GM18951 (cell line): ENCODE measurements at regions not wholly inside any gene's neighbourhood (a gene's known extent, or its start where the extent isn't known, plus 50 kb on each side); places are given as distances from the start of the nearest gene placed in this dataset.
"Not testable (repeated sequence)": the region's sequence is repeated elsewhere in the genome, so short reads cannot be mapped to it uniquely, and the experiment has no call there.

Experiments used
- POLR2A ChIP-seq: IDR thresholded peaks from 4 replicates; pipeline ENCODE4 v1.6.1; 2011; ENCODE audit warnings: mild to moderate bottlenecking; ENCODE audit not compliant: insufficient read length, insufficient read depth; ENCODE audit errors: extremely low read depth
- in situ Hi-C: fragments of 300-500 bp; cut with MboI; formaldehyde crosslinking; loops from one replicate; pipeline ENCODE4 v1.12.0; 2022; ENCODE audit warnings: low sequenced_read_pairs, mixed read lengths, inconsistent platforms; ENCODE audit not compliant: unreplicated experiment

DNA sequence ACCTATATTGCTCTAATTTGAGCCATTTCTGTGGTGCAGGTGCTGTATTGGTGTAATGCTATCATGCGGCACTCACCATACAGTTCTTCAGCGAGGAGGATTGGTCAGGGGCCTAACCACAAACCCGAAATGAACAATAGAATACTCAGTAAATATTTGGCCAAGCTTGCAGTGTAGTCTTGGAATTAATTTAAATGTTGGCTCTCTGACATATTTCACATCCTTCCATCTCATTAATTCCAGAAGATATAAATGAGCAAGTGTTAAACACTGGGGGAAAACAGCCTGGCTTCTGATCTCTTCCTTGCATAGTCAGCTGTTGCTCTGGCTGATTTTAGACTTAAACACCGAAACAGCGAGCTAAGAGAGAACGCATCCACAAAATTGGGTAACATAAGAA, 663.1 kb upstream of the GHITM start:
- in situ Hi-C loops: no loop called here
- no peak for TF ChIP-seq POLR2A

DNA sequence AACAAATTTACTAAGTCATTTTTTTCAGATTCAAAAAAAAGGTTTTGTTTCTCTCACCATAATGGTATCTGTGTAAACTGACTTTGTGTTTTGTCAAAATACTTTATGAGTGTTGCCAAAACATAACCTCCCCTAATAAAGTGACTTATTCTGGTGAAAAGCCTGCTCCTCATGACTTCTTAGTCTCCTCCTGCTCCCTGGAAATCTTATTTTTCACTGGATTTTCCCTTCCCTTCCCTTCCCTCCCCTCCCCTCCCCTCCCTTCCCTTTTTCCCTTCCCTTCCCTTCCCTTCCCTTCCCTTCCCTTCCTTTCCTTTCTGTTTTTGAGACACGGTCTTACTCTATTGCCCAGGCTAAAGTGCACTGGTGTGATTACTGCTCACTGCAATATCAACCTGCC, 650.1 kb upstream of the GHITM start:
- in situ Hi-C loops: no loop called here
- no peak for TF ChIP-seq POLR2A

DNA sequence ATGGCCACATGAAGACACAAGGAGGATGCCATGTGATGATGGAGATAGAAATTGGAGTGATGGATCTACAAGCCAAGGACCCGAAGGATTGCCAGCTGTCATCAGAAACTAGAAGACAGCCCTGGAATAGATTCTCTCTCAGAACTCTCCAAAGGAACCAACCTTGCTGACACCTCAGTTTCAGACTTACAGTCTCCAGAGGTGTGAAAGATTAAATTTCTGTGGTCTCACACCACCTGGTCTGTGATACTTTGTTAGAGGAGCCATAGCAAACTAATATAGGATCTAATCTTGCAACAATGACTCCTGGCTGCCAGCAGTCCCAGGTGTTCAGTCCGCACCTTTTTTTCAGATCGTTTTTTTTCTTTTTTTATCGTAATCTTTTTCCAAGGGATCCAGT, 647.3 kb upstream of the GHITM start:
- no peak for TF ChIP-seq POLR2A
- in situ Hi-C loops: no loop called here

DNA sequence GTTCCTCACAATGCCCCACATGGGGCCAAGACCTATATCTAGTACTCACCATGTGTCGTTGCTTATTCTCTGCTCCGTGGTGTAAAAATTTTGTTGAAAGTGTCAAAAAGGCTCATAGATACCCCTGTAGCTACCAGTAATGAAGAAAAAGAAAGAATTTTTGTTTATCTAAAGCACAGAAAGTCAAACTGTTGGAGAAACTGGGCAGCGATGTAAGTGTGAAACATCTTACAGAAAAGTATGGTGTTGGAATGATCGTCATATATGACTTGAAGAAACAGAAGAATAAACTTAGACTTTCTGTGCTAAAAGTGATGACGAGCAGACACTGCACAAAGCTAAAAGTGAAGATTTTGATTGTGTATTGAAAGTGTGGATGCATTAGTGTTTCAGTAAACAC, 626.6 kb upstream of the GHITM start:
- TF ChIP-seq POLR2A: no peak
- in situ Hi-C loops: no loop called here

DNA sequence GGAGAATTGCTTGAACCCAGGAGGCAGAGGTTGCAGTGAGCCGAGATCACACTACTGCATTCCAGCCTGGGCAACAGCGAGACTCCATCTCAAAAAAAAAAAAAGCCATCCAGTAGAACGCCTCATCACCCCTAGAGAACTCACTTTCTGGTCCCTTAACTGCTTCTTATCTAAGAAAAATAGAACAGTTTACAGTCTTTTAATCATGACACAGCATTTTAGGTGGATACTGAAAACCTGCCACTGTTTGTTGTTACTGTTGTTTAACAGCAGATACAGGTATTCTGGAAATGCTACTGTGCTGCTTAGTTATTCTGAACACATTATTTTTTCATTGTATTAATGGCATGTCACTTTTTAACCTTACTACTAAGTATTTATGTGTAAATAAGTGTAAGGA, 624.3 kb upstream of the GHITM start:
- in situ Hi-C loops: no loop called here
- no peak for TF ChIP-seq POLR2A

DNA sequence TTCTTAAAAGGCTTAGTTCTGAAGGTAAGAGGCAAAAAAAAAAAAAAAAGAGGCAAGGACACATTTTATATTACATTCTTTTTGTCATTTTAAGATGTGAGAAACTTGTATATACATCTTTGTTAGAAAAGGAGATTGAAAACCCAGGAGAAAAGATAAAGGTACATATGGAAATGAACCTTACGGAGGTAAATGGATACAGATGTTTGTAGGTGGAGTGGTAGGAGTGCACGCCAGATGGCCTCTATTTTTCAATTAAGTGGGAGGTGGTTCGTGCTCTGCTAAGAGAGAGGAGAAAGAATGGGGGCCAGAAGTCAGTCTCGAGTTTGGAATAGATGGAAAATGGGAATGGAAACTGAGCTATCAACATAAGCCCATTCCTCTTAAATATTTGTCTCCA, 622.5 kb upstream of the GHITM start:
- TF ChIP-seq POLR2A: no peak
- in situ Hi-C loops: no loop called here

DNA sequence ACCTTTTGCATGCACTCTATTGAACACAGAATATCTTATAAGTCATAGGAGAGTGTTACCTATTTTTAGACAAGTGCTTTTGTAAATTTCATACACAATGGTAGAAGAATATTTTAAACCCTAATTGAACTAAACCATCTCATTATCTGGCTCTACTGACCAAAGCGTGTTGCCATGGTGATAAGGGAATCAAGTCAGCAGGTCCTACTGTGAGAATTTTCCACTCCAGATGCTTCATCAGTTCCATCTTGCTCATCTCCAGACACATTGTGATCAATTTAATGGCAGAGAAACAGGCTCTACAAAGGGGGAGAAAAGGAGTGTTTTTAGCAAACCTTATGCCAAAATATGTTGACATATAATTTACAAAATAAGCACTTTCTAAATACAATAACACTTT, 621.9 kb upstream of the GHITM start:
- no peak for TF ChIP-seq POLR2A
- in situ Hi-C loops: no loop called here

DNA sequence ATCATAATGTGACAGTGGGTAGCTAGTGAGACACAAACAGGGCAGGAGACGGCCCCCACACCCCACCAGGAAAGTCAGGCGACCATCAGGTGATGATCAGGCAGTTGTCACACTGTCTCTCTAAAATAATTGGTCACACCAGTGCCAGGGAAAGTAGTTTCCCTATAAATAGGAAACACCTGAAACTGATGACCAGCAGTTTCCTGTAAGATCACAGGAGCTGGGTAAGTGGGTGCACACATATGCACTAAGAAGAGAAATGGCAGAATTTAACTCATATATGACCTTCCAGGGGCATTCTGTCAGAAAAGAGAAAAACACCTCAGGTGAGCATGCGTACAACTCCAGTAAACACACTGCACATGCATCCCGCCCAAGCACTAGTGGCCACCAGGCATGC, 620.5 kb upstream of the GHITM start:
- in situ Hi-C loops: no loop called here
- TF ChIP-seq POLR2A: no peak

DNA sequence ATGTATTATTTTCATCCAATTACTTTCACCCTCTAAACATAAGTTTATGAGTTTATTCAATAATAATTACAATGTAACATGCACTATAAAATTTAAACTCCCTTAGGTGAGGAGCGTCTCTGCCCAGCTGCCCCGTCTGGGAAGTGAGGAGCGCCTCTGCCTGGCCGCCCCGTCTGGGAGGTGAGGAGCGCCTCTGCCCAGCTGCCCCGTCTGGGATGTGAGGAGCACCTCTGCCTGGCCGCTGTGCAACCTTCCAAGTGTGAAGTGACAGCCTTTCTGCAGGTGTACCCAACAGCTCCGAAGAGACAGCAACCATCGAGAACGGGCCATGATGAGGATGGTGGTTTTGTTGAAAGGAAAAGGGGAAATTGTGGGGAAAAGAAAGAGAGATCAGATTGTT, 618.9 kb upstream of the GHITM start:
- in situ Hi-C loops: not testable (repeated sequence)

DNA sequence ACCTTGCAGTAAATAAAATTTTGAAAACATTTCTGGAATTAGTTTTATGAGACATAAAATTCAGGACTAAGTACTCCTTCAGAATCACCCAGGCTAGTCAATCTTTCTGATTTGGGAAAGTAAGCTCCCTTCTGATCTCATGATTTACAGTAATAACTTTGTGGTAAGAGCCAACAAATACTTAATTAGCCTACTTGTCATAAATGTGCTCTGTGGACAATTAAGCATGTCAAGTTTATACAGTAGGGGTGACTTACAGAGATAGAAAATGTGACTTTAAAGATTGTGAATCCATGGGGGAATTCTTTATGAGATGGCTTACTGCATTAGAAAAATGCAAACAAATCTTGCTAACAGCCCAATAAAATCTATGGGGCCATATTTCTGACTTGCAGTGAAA, 616.9 kb upstream of the GHITM start:
- in situ Hi-C loops: no loop called here
- no peak for TF ChIP-seq POLR2A

DNA sequence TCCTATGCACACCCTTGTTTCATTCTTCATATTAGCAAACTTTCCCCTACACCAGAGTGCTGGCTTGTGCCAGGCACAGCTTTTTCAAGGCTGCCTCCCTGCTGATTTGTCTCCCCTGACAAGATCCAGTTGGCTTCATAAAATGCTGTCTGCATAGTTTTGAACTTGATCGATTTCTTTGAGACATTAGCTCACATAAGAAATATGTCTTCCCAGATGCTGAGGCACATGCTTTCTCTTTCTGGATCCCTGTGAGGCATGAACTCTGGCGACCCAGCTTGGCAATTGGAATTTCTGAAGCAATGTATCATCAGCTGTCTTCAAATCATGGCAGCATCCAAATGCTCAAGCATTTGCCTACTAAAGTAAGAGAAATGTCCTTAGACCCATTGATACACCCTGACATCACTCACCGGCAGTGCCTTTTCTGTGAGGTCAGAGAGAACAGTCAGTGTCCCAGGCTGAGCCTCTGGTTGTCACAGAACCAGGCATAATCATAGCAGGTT, 616.4 kb upstream of the GHITM start:
- in situ Hi-C loops: no loop called here
- TF ChIP-seq POLR2A: no peak

DNA sequence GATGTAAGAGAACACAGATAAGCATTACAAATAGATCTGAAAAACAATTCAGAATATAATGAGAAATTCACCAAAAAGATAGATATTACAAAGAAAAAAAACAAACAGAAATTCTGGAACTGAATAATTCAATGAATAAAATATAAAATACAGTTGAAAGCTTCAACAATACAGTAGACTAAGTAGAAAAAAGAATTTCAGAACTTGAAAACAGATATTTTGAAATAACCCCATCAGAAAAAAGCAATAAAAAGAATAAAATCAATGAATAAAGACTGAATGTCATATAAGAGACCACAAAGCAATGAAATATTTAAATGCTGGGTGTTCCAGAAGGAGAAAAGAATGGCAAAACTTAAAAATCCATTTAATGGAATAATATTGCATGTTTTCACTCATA, 611.4 kb upstream of the GHITM start:
- in situ Hi-C loops: no loop called here
- no peak for TF ChIP-seq POLR2A

DNA sequence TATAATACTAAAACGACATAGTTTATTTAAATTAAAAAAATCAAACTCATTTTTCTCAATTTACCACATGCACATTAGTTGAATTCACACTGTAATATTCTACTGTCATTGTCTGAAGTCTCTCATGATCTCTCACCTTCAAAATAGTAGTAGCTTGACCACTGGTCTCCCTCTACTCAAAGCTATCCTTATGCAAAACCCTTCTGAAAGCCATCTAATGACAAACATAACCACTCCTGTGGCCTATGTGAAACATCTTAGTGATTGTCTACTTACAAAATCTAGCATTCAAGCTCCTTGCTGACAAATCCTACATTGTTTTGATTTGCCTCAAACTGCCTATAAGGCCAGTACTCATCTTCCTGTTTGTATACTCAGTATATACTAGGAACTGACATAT, 606.0 kb upstream of the GHITM start:
- no peak for TF ChIP-seq POLR2A
- in situ Hi-C loops: no loop called here

DNA sequence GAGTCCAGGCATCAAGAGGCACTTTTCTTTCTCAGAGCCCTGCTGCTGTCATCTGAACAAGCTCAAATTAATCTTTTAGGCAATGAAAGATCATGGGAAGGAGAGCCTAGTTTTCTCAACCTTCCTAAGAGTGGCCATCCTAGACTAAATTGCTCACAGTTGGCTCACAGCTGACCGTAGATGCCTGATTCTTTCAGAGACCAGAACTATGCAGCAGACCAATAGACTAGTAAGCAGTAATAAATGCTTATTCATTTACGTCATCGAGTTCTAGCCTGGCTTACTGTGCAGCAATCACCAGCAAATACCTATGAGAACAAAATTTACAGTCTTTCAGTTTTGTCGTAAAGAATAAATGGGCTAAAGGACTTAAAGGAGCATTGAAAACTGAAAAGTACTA, 602.9 kb upstream of the GHITM start:
- no peak for TF ChIP-seq POLR2A
- in situ Hi-C loops: no loop called here

DNA sequence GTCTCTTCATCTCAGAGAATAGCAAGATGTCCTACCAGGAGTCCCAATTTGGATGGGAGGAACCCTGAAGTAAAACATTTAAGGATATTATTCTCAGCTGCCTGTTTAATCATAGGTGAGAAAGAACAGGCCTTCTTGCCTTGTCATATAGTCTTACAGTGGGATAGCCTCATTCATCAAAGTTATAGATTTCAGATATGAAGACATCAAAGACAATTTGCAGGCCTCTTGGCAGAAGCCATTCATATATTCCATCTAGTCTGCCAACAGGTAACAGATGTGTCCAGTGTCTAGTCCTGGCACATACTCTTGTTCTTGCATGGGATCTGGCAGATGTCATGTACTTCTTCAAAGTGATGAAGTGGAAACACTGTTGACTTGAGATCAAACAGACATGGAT, 601.3 kb upstream of the GHITM start:
- TF ChIP-seq POLR2A: no peak
- in situ Hi-C loops: no loop called here

DNA sequence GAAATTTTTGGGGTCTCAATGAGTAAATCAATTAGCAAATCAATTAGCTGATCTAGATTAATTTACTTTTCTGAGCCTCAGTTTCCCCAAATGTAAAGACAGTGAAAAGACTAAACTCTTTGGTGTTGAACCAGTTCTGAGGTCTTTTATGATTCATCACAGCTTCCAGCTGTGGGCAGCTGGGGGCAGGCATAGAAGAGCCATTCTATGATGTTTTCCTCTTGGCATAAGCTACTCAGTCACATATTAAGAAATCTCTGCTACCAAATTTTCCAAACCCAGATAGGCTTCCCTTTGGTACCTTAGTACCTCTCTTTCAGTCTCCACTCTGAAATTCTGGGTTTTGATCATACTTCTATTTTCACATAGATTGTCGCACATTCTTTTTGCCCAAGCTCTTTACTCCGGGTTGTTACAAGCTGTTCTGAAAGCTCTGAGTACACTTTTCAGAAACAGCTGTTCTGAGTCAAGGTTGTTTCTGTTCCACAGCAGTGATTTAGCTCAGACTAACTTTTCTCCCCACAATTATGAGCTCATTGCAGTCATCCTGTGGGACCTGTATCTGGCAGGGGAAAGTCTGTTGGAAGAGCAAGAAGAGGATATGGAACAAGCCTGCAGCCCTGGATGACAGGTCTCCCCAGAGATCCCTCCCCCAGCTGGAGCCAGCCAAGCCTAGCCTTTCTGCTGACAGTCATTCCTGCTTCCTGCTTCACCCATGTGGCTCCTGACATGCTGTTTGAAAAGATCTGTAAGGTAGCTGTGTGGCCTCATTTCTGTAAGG, 599.6 kb upstream of the GHITM start:
- in situ Hi-C loops: no loop called here
- no peak for TF ChIP-seq POLR2A
